GM23338 (cell line): ENCODE measurements at regions not wholly inside any gene's neighbourhood (a gene's known extent, or its start where the extent isn't known, plus 50 kb on each side); places are given as distances from the start of the nearest gene placed in this dataset.

Source experiments
- ATAC-seq: fragments of 200-7000 bp; cut with Tn5 transposase; 3 replicates; pipeline ENCODE4 v1.9.1; 2020
- DNase-seq: peaks from one replicate; pipeline ENCODE4 v3.0.0-alpha.2; 2015; ENCODE audit warnings: low spot score
- H2AFZ ChIP-seq: fragments of 200-600 bp; sonication (generic); 2 replicates; pipeline ENCODE4 v1.8.0; 2016; ENCODE audit warnings: antibody characterized with exemption, mild to moderate bottlenecking, moderate library complexity
- H3F3A ChIP-seq: fragments of 200-600 bp; sonication (generic); replicated peaks from 2 replicates; pipeline ENCODE4 v1.8.0; 2017; ENCODE audit warnings: antibody characterized with exemption, mixed run types, low read depth
- H3K27ac ChIP-seq: fragments of 200-600 bp; sonication (generic); 2 replicates; pipeline ENCODE4 v1.6.1; 2016; ENCODE audit warnings: low read depth
- H3K27me3 ChIP-seq: fragments of 200-600 bp; sonication (generic); 2 replicates; pipeline ENCODE4 v1.8.0; 2016; ENCODE audit warnings: mild to moderate bottlenecking, mixed run types, moderate library complexity; ENCODE audit not compliant: insufficient read depth
- H3K36me3 ChIP-seq: fragments of 200-600 bp; sonication (generic); 2 replicates; pipeline ENCODE4 v1.8.0; 2016; ENCODE audit warnings: mild to moderate bottlenecking; ENCODE audit not compliant: insufficient read depth
- H3K4me1 ChIP-seq: fragments of 200-600 bp; sonication (generic); 2 replicates; pipeline ENCODE4 v1.8.0; 2016; ENCODE audit warnings: mild to moderate bottlenecking, moderate library complexity; ENCODE audit not compliant: insufficient read depth
- H3K4me2 ChIP-seq: fragments of 200-600 bp; sonication (generic); 2 replicates; pipeline ENCODE4 v1.7.1; 2017; ENCODE audit warnings: mixed run types
- H3K4me3 ChIP-seq: fragments of 200-600 bp; sonication (generic); 2 replicates; pipeline ENCODE4 v1.6.1; 2016; ENCODE audit warnings: mixed run types
- H3K79me2 ChIP-seq: fragments of 200-600 bp; sonication (generic); replicated peaks from 2 replicates; pipeline ENCODE4 v1.8.0; 2017; ENCODE audit warnings: mild to moderate bottlenecking; ENCODE audit not compliant: insufficient read depth
- H3K9me2 ChIP-seq: fragments of 200-600 bp; sonication (generic); 2 replicates; pipeline ENCODE4 v1.8.0; 2017; ENCODE audit not compliant: insufficient read depth
- H4K20me1 ChIP-seq: fragments of 200-600 bp; sonication (generic); replicated peaks from 2 replicates; pipeline ENCODE4 v1.8.0; 2017; ENCODE audit warnings: mild to moderate bottlenecking; ENCODE audit not compliant: insufficient read depth
- H3K27ac Mint-ChIP-seq: 2 replicates; pipeline ENCODE4 v1.8.0; 2020; ENCODE audit warnings: inconsistent platforms, mild to moderate bottlenecking, moderate library complexity, mixed read lengths
- H3K27me3 Mint-ChIP-seq: 3 replicates; pipeline ENCODE4 v1.8.0; 2022; ENCODE audit warnings: low read depth, mild to moderate bottlenecking, moderate library complexity, mixed read lengths, inconsistent platforms; ENCODE audit not compliant: insufficient read depth, poor library complexity
- H3K36me3 Mint-ChIP-seq: 3 replicates; pipeline ENCODE4 v1.8.0; 2021; ENCODE audit warnings: low read depth, mild to moderate bottlenecking, inconsistent platforms, moderate library complexity, mixed read lengths
- H3K4me1 Mint-ChIP-seq: 3 replicates; pipeline ENCODE4 v1.8.0; 2020; ENCODE audit warnings: mild to moderate bottlenecking, inconsistent platforms, mixed read lengths
- H3K4me3 Mint-ChIP-seq: 3 replicates; pipeline ENCODE4 v1.8.0; 2021; ENCODE audit warnings: moderate library complexity, mild to moderate bottlenecking, inconsistent platforms, mixed read lengths
- H3K9me3 Mint-ChIP-seq: 3 replicates; pipeline ENCODE4 v1.8.0; 2020; ENCODE audit warnings: moderate library complexity, mild to moderate bottlenecking, inconsistent platforms, mixed read lengths
- CREB1 ChIP-seq: fragments of 250-450 bp; sonication (Bioruptor Pico); IDR thresholded peaks from 2 replicates; pipeline ENCODE4 v1.5.0; 2020; ENCODE audit warnings: low read depth, mild to moderate bottlenecking, moderate library complexity
- ETS1 ChIP-seq: IDR thresholded peaks from 2 replicates; pipeline ENCODE4 v1.6.1; 2016; ENCODE audit warnings: antibody characterized with exemption
- NANOG ChIP-seq: IDR thresholded peaks from 2 replicates; pipeline ENCODE4 v1.6.1; 2016; ENCODE audit warnings: antibody characterized with exemption, borderline replicate concordance
- POLR2AphosphoS5 ChIP-seq: IDR thresholded peaks from 2 replicates; pipeline ENCODE4 v1.6.1; 2016; ENCODE audit warnings: antibody characterized with exemption, low read depth
- ZNF114 ChIP-seq: fragments of 250-450 bp; sonication (Bioruptor Pico); IDR thresholded peaks from 2 replicates; pipeline ENCODE4 v1.5.0; 2020; ENCODE audit warnings: mild to moderate bottlenecking, moderate library complexity
- ZNF331 ChIP-seq: fragments of 250-450 bp; sonication (Bioruptor Pico); IDR thresholded peaks from 2 replicates; pipeline ENCODE4 v1.5.0; 2020; ENCODE audit warnings: low read depth, mild to moderate bottlenecking, moderate library complexity
- TF ChIP-seq, protein P1 (sequence below): IDR thresholded peaks from one replicate; pipeline ENCODE4 v1.6.1; 2018; ENCODE audit warnings: antibody characterized with exemption; ENCODE audit not compliant: unreplicated experiment
- TF ChIP-seq, protein P2 (sequence below), 2 experiments: fragments of 200-600 bp in 1 of 2; sonication (generic) in 1 of 2; conservative IDR thresholded peaks; 2 replicates each; pipeline versions ENCODE4 v1.5.1 to v1.6.1; 2016 to 2017; ENCODE audit warnings: antibody characterized with exemption in 2 of 2, low read depth in 2 of 2, mild to moderate bottlenecking in 2 of 2, moderate library complexity in 1 of 2

DNA sequence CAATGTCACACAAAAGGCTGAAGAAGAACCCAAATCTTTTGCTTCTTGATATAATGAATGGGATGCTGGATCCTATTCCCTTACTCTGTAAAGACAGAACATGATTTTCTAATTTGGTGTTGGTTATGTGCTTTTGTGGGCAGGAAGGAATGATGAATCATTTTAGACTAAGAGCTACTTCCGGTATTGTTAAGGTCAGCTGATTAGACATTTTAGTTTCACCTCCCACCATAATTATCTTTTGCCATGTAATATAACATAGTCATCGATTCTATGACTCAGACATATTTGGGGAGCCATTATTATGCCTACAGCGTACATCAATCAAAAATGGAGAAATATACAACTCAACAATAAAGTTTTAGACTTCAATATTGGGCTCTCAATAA is 265.3 kb downstream of the ZNF674 start:
- Histone ChIP-seq H3K4me2 (no peak overlapping the region), H3K27me3 (no peaks in the 10 kb centered on the region), H2AFZ (no peak overlapping the region), H4K20me1 (no peaks in the 10 kb centered on the region), H3K4me3 (no peak overlapping the region), H3K4me1 (peaks cover 11% of the 10 kb centered on the region), H3K79me2 (no peaks in the 10 kb centered on the region), H3K9me2 (no peaks in the 10 kb centered on the region), H3K27ac (no peak overlapping the region), H3F3A (no peaks in the 10 kb centered on the region), H3K36me3 (no peaks in the 10 kb centered on the region)
- Mint-ChIP-seq H3K27me3 (no peaks in the 10 kb centered on the region), H3K36me3 (no peaks in the 10 kb centered on the region), H3K9me3 (peaks cover 2% of the 10 kb centered on the region; the same call in 2 of the 3 replicates), H3K27ac (no peak overlapping the region), H3K4me1 (peaks cover 14% of the 10 kb centered on the region; the same call in 2 of the 3 replicates), H3K4me3 (no peak overlapping the region)
- ATAC-seq, result no peak
- TF ChIP-seq ZNF331 (CRISPR knock-in tag) (no peak), ETS1 (no peak), ZNF114 (CRISPR knock-in tag) (no peak)
- TF ChIP-seq, protein P1, sequence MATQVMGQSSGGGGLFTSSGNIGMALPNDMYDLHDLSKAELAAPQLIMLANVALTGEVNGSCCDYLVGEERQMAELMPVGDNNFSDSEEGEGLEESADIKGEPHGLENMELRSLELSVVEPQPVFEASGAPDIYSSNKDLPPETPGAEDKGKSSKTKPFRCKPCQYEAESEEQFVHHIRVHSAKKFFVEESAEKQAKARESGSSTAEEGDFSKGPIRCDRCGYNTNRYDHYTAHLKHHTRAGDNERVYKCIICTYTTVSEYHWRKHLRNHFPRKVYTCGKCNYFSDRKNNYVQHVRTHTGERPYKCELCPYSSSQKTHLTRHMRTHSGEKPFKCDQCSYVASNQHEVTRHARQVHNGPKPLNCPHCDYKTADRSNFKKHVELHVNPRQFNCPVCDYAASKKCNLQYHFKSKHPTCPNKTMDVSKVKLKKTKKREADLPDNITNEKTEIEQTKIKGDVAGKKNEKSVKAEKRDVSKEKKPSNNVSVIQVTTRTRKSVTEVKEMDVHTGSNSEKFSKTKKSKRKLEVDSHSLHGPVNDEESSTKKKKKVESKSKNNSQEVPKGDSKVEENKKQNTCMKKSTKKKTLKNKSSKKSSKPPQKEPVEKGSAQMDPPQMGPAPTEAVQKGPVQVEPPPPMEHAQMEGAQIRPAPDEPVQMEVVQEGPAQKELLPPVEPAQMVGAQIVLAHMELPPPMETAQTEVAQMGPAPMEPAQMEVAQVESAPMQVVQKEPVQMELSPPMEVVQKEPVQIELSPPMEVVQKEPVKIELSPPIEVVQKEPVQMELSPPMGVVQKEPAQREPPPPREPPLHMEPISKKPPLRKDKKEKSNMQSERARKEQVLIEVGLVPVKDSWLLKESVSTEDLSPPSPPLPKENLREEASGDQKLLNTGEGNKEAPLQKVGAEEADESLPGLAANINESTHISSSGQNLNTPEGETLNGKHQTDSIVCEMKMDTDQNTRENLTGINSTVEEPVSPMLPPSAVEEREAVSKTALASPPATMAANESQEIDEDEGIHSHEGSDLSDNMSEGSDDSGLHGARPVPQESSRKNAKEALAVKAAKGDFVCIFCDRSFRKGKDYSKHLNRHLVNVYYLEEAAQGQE, result no peak
- no peak for DNase-seq

- peaks cover 4% of the 10 kb centered on the region for H3K9me3 Mint-ChIP-seq
- H3K9me2 ChIP-seq, result no peaks in the 10 kb centered on the region
- H3K79me2 ChIP-seq, result no peaks in the 10 kb centered on the region
- H3F3A ChIP-seq, result no peaks in the 10 kb centered on the region
- no peaks in the 10 kb centered on the region for H3K27me3 ChIP-seq
- no peaks in the 10 kb centered on the region for H3K36me3 ChIP-seq
- H3K4me3 Mint-ChIP-seq, result peak overlapping the region; percentile 51
- DNase-seq (peak; percentile 32), ATAC-seq (peak; percentile 55)
- no peak overlapping the region for H3K4me3 ChIP-seq
- peak overlapping the region; percentile 69 for H3K4me2 ChIP-seq
- H3K27ac ChIP-seq, result peak overlapping the region; percentile 88
- H3K27ac Mint-ChIP-seq, result peak overlapping the region; percentile 90
- H4K20me1 ChIP-seq, result no peaks in the 10 kb centered on the region
- H2AFZ ChIP-seq, result peak overlapping the region; percentile 90; the same call in 1 of the 2 replicates
- H3K27me3 Mint-ChIP-seq, result no peaks in the 10 kb centered on the region
- peaks cover 11% of the 10 kb centered on the region for H3K4me1 ChIP-seq
- no peaks in the 10 kb centered on the region for H3K36me3 Mint-ChIP-seq
- peaks cover 14% of the 10 kb centered on the region; the same call in 2 of the 3 replicates for H3K4me1 Mint-ChIP-seq
- TF ChIP-seq ZNF331 (CRISPR knock-in tag), result no peak
- TF ChIP-seq NANOG, result no peak
- TF ChIP-seq, protein P2, sequence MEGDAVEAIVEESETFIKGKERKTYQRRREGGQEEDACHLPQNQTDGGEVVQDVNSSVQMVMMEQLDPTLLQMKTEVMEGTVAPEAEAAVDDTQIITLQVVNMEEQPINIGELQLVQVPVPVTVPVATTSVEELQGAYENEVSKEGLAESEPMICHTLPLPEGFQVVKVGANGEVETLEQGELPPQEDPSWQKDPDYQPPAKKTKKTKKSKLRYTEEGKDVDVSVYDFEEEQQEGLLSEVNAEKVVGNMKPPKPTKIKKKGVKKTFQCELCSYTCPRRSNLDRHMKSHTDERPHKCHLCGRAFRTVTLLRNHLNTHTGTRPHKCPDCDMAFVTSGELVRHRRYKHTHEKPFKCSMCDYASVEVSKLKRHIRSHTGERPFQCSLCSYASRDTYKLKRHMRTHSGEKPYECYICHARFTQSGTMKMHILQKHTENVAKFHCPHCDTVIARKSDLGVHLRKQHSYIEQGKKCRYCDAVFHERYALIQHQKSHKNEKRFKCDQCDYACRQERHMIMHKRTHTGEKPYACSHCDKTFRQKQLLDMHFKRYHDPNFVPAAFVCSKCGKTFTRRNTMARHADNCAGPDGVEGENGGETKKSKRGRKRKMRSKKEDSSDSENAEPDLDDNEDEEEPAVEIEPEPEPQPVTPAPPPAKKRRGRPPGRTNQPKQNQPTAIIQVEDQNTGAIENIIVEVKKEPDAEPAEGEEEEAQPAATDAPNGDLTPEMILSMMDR (conservative IDR thresholded peaks at IDR 0.05; ENCODE audit: low read depth in 2 of 2), result no peak
- no peak for TF ChIP-seq CREB1 (CRISPR knock-in tag)
- TF ChIP-seq POLR2AphosphoS5, result no peak
- no peak for TF ChIP-seq ETS1
Measured at GRCh38 chrX:46279214-46279924, 265.9 kb downstream of the ZNF674 start.
